ENCODE measurements at regions not wholly inside any gene's neighbourhood (a gene's known extent, or its start where the extent isn't known, plus 50 kb on each side); places are given as distances from the start of the nearest gene placed in this dataset.

GRCh38 chr5:15245913-15246312 lies 254.1 kb upstream of the FBXL7 start:
- H3K79me2 ChIP-seq (ENCODE audit: control insufficient read depth, insufficient read depth, low read length) = no peaks in the 10 kb centered on the region

More at GRCh38 chr5:15245913-15246312, 254.1 kb upstream of the FBXL7 start:
- no peak for ATAC-seq (ENCODE audit: low read depth)
- no peaks in the 10 kb centered on the region for H3K4me1 ChIP-seq (ENCODE audit: control insufficient read depth in 2 of 2, insufficient read depth in 2 of 2, low read length in 2 of 2)
- no peak for TF ChIP-seq CTCF (IDR thresholded peaks at IDR 0.05)
- no peak for TF ChIP-seq EZH2 (IDR thresholded peaks at IDR 0.05; ENCODE audit: borderline replicate concordance, insufficient read depth, low read depth, low read length, poor library complexity, severe bottlenecking)
- CTCF ChIA-PET = no interaction called here
- no peak for DNase-seq
- H4K20me1 ChIP-seq (ENCODE audit: control insufficient read depth, insufficient read depth, low read length, poor library complexity, severe bottlenecking) = no peaks in the 10 kb centered on the region
- H3K4me1 Mint-ChIP-seq = no peaks in the 10 kb centered on the region
- H3K9me3 ChIP-seq (ENCODE audit: control extremely low read depth in 1 of 3, control insufficient read depth in 2 of 3, insufficient read depth in 1 of 3, low read length in 2 of 3) = peaks cover 0 to 3% (median 0%) of the 10 kb centered on the region in 3 donors
- WGBS (ENCODE audit: insufficient coverage) = no CpG with 5 or more reads among the region's 1 CpG
- POLR2A ChIA-PET = no interaction called here
- H2AFZ ChIP-seq (ENCODE audit: insufficient read depth, low read depth, low read length, poor library complexity, severe bottlenecking) = no peak overlapping the region
- H3K4me3 ChIP-seq (ENCODE audit: control extremely low read depth in 1 of 5, extremely low read depth in 1 of 5, insufficient read depth in 1 of 5, low read depth in 2 of 5, low read length in 4 of 5) = no peak overlapping the region
- peaks cover 11% of the 10 kb centered on the region for H3K9me3 Mint-ChIP-seq (ENCODE audit: insufficient read depth)
- H3K27me3 ChIP-seq (replicated peaks in 1 of 4; ENCODE audit: control extremely low read depth in 1 of 4, control insufficient read depth in 3 of 4, insufficient read depth in 4 of 4, low read length in 3 of 4) = no peaks in the 10 kb centered on the region
- H3K27me3 Mint-ChIP-seq = no peaks in the 10 kb centered on the region
- no peak overlapping the region for H3K9ac ChIP-seq (ENCODE audit: low read length)
- no peak overlapping the region for H3K4me3 Mint-ChIP-seq
- intact Hi-C loops (cut with micrococcal nuclease) = no loop called here
- no peak overlapping the region for H3K4me2 ChIP-seq (replicated peaks; ENCODE audit: low read depth, low read length, poor library complexity, severe bottlenecking)
- H3K36me3 ChIP-seq (replicated peaks in 1 of 2; ENCODE audit: control extremely low read depth in 1 of 2, control insufficient read depth in 1 of 2, extremely low read depth in 1 of 2, insufficient read depth in 2 of 2, low read length in 1 of 2) = no peaks in the 10 kb centered on the region
- H3K27ac Mint-ChIP-seq = no peak overlapping the region
- no peak overlapping the region for H3K27ac ChIP-seq (ENCODE audit: low read length in 2 of 2)

Measured in B cell (primary cell).